Left hindlimb (tissue), 1 donor: ENCODE measurements at regions not wholly inside any gene's neighbourhood (a gene's known extent, or its start where the extent isn't known, plus 50 kb on each side); places are given as distances from the start of the nearest gene placed in this dataset.
"Not testable (repeated sequence)": the region's sequence is repeated elsewhere in the genome, so short reads cannot be mapped to it uniquely, and the experiment has no call there.

ENCODE experiments used
- DNase-seq: peaks from one replicate; pipeline ENCODE4 v3.0.0-alpha.2; 2018

- DNase-seq = no peak
These were observed 226.5 kb downstream of the IRS1 start for GRCh38 chr2:226573158-226573557.

GRCh38 chr2:226564667-226565066 lies 235.0 kb downstream of the IRS1 start:
- no peak for DNase-seq

GRCh38 chr2:226561962-226562361 lies 237.7 kb downstream of the IRS1 start:
- DNase-seq = no peak

- DNase-seq = no peak
These were observed 239.3 kb downstream of the IRS1 start for GRCh38 chr2:226560325-226560724.

- DNase-seq = no peak
These were observed 240.1 kb downstream of the IRS1 start for GRCh38 chr2:226559536-226559935.

- DNase-seq = no peak
These were observed 241.2 kb downstream of the IRS1 start for GRCh38 chr2:226558418-226558817.

- no peak for DNase-seq
These were observed 243.6 kb downstream of the IRS1 start for GRCh38 chr2:226556050-226556449.

- no peak for DNase-seq
These were observed 244.9 kb downstream of the IRS1 start for GRCh38 chr2:226554701-226555100.

GRCh38 chr2:226553333-226553732 lies 246.3 kb downstream of the IRS1 start:
- no peak for DNase-seq

GRCh38 chr2:226552571-226553285 lies 246.9 kb downstream of the IRS1 start:
- DNase-seq = no peak

GRCh38 chr2:226551522-226552250 lies 247.9 kb downstream of the IRS1 start:
- DNase-seq = no peak

- DNase-seq = no peak
These were observed 248.8 kb downstream of the IRS1 start for GRCh38 chr2:226550801-226551200.

GRCh38 chr2:226548732-226549131 lies 250.9 kb downstream of the IRS1 start:
- no peak for DNase-seq

GRCh38 chr2:226544596-226545210 lies 254.9 kb downstream of the IRS1 start:
- no peak for DNase-seq

GRCh38 chr2:226540204-226540994 lies 259.2 kb downstream of the IRS1 start:
- DNase-seq = no peak

GRCh38 chr2:226536410-226536809 lies 263.2 kb downstream of the IRS1 start:
- no peak for DNase-seq

GRCh38 chr2:226532976-226533375 lies 266.6 kb downstream of the IRS1 start:
- DNase-seq = not testable (repeated sequence)

- DNase-seq = no peak
These were observed 268.4 kb downstream of the IRS1 start for GRCh38 chr2:226531061-226531810.

GRCh38 chr2:226529556-226529955 lies 270.1 kb downstream of the IRS1 start:
- no peak for DNase-seq

GRCh38 chr2:226526716-226527115 lies 272.9 kb downstream of the IRS1 start:
- DNase-seq = no peak

- DNase-seq = no peak
These were observed 275.2 kb downstream of the IRS1 start for GRCh38 chr2:226524381-226524843.

GRCh38 chr2:226520723-226521122 lies 278.9 kb downstream of the IRS1 start:
- DNase-seq = no peak
